Neural progenitor cell (in vitro differentiated cells): ENCODE measurements at regions not wholly inside any gene's neighbourhood (a gene's known extent, or its start where the extent isn't known, plus 50 kb on each side); places are given as distances from the start of the nearest gene placed in this dataset.

Experiments
- DNase-seq: peaks from one replicate; pipeline ENCODE4 v3.0.0-alpha.2; 2016; ENCODE audit warnings: low spot score
- H2AFZ ChIP-seq: fragments of 200-600 bp; sonication (generic); replicated peaks from 2 replicates; pipeline ENCODE4 v1.6.1; 2016; ENCODE audit warnings: antibody characterized with exemption
- H3F3A ChIP-seq: fragments of 200-600 bp; sonication (generic); 2 replicates; pipeline ENCODE4 v1.6.1; 2016; ENCODE audit warnings: antibody characterized with exemption, low read depth
- H3K27ac ChIP-seq: fragments of 200-600 bp; sonication (generic); 2 replicates; pipeline ENCODE4 v1.5.1; 2016; ENCODE audit warnings: mild to moderate bottlenecking
- H3K27me3 ChIP-seq: fragments of 200-600 bp; sonication (generic); 2 replicates; pipeline ENCODE4 v1.6.1; 2016; ENCODE audit warnings: mild to moderate bottlenecking, moderate library complexity
- H3K36me3 ChIP-seq: fragments of 200-600 bp; sonication (generic); 2 replicates; pipeline ENCODE4 v1.5.1; 2016
- H3K4me1 ChIP-seq: fragments of 200-600 bp; sonication (generic); 2 replicates; pipeline ENCODE4 v1.6.1; 2016; ENCODE audit warnings: mixed run types
- H3K4me2 ChIP-seq: fragments of 200-600 bp; sonication (generic); 2 replicates; pipeline ENCODE4 v1.6.1; 2016
- H3K4me3 ChIP-seq: fragments of 200-600 bp; sonication (generic); 2 replicates; pipeline ENCODE4 v1.5.1; 2016
- H3K79me2 ChIP-seq: fragments of 200-600 bp; sonication (generic); 2 replicates; pipeline ENCODE4 v1.6.1; 2016; ENCODE audit warnings: low read depth
- H3K9ac ChIP-seq: fragments of 200-600 bp; sonication (generic); 2 replicates; pipeline ENCODE4 v1.6.1; 2016
- H3K9me3 ChIP-seq: fragments of 200-600 bp; sonication (generic); 2 replicates; pipeline ENCODE4 v1.5.1; 2016; ENCODE audit warnings: low read depth
- H4K20me1 ChIP-seq: fragments of 200-600 bp; sonication (generic); 2 replicates; pipeline ENCODE4 v1.6.1; 2016; ENCODE audit warnings: low read depth
- H3K27ac Mint-ChIP-seq: 3 replicates; pipeline ENCODE4 v1.8.0; 2021; ENCODE audit warnings: mixed read lengths
- H3K27me3 Mint-ChIP-seq: 2 replicates; pipeline ENCODE4 v1.8.0; 2022; ENCODE audit warnings: low read depth, mild to moderate bottlenecking, inconsistent platforms, moderate library complexity, mixed read lengths; ENCODE audit not compliant: insufficient read depth
- H3K36me3 Mint-ChIP-seq: 3 replicates; pipeline ENCODE4 v1.8.0; 2021; ENCODE audit warnings: mixed read lengths
- H3K4me1 Mint-ChIP-seq: 3 replicates; pipeline ENCODE4 v1.8.0; 2021; ENCODE audit warnings: mixed read lengths
- H3K4me3 Mint-ChIP-seq: 3 replicates; pipeline ENCODE4 v1.8.0; 2021; ENCODE audit warnings: mild to moderate bottlenecking, moderate library complexity, mixed read lengths
- H3K9me3 Mint-ChIP-seq: 3 replicates; pipeline ENCODE4 v1.8.0; 2020; ENCODE audit warnings: mixed read lengths
- CTCF ChIP-seq: fragments of 200-600 bp; sonication (generic); IDR thresholded peaks from 2 replicates; pipeline ENCODE4 v1.5.1; 2017; ENCODE audit warnings: antibody characterized with exemption, mild to moderate bottlenecking
- EZH2 ChIP-seq: fragments of 200-600 bp; sonication (generic); IDR thresholded peaks from 2 replicates; pipeline ENCODE4 v1.6.1; 2017; ENCODE audit warnings: antibody characterized with exemption, mild to moderate bottlenecking, moderate library complexity
- EZH2phosphoT487 ChIP-seq: fragments of 200-600 bp; sonication (generic); IDR thresholded peaks from 2 replicates; pipeline ENCODE4 v1.6.1; 2017; ENCODE audit warnings: antibody characterized with exemption

GRCh38 chr14:101035466-101036225, 132.1 kb upstream of the RTL1 start:
- H3K9me3 ChIP-seq: no peaks in the 10 kb centered on the region
- H3K4me3 ChIP-seq: no peak overlapping the region
- peaks cover 7% of the 10 kb centered on the region for H3K27me3 Mint-ChIP-seq
- peaks cover 1% of the 10 kb centered on the region for H3K36me3 Mint-ChIP-seq
- no peaks in the 10 kb centered on the region for H4K20me1 ChIP-seq
- H3K9me3 Mint-ChIP-seq: peaks cover 16% of the 10 kb centered on the region
- no peaks in the 10 kb centered on the region for H3F3A ChIP-seq
- H3K27me3 ChIP-seq: no peaks in the 10 kb centered on the region
- H3K27ac ChIP-seq: no peak overlapping the region
- no peak overlapping the region for H3K4me3 Mint-ChIP-seq
- no peak overlapping the region for H3K9ac ChIP-seq
- DNase-seq: no peak
- no peak overlapping the region for H3K4me2 ChIP-seq
- H3K79me2 ChIP-seq: no peaks in the 10 kb centered on the region
- no peaks in the 10 kb centered on the region for H3K36me3 ChIP-seq
- no peaks in the 10 kb centered on the region for H3K4me1 Mint-ChIP-seq
- H3K4me1 ChIP-seq: no peaks in the 10 kb centered on the region
- H2AFZ ChIP-seq: no peak overlapping the region
- H3K27ac Mint-ChIP-seq: no peak overlapping the region
- TF ChIP-seq EZH2 (no peak), EZH2phosphoT487 (no peak), CTCF (no peak)

- no peaks in the 10 kb centered on the region for H3K27me3 ChIP-seq
- H3K79me2 ChIP-seq: no peaks in the 10 kb centered on the region
- no peaks in the 10 kb centered on the region for H4K20me1 ChIP-seq
- H3K36me3 Mint-ChIP-seq: peaks cover 1% of the 10 kb centered on the region
- peaks cover 18% of the 10 kb centered on the region for H3K9me3 Mint-ChIP-seq
- H3K4me3 Mint-ChIP-seq: no peak overlapping the region
- H3K9me3 ChIP-seq: no peaks in the 10 kb centered on the region
- H3K4me1 Mint-ChIP-seq: no peaks in the 10 kb centered on the region
- TF ChIP-seq CTCF (no peak), EZH2 (no peak), EZH2phosphoT487 (no peak)
- peaks cover 5% of the 10 kb centered on the region for H3K27me3 Mint-ChIP-seq
- H2AFZ ChIP-seq: no peak overlapping the region
- no peak overlapping the region for H3K27ac Mint-ChIP-seq
- no peak overlapping the region for H3K27ac ChIP-seq
- H3K4me3 ChIP-seq: no peak overlapping the region
- DNase-seq: no peak
- H3K4me2 ChIP-seq: no peak overlapping the region
- no peak overlapping the region for H3K9ac ChIP-seq
- no peaks in the 10 kb centered on the region for H3K36me3 ChIP-seq
- no peaks in the 10 kb centered on the region for H3F3A ChIP-seq
- H3K4me1 ChIP-seq: no peaks in the 10 kb centered on the region
These were observed 133.7 kb upstream of the RTL1 start for GRCh38 chr14:101037021-101037817.

GRCh38 chr14:101039031-101039754, 135.7 kb upstream of the RTL1 start:
- Histone ChIP-seq H3K4me2 (no peak overlapping the region), H3K27ac (no peak overlapping the region), H3K4me3 (no peak overlapping the region), H3K79me2 (no peaks in the 10 kb centered on the region), H2AFZ (no peak overlapping the region), H3K9me3 (no peaks in the 10 kb centered on the region), H4K20me1 (no peaks in the 10 kb centered on the region), H3K36me3 (no peaks in the 10 kb centered on the region), H3K9ac (no peak overlapping the region), H3F3A (no peaks in the 10 kb centered on the region), H3K27me3 (no peaks in the 10 kb centered on the region), H3K4me1 (no peaks in the 10 kb centered on the region)
- Mint-ChIP-seq H3K9me3 (peaks cover 18% of the 10 kb centered on the region), H3K36me3 (peaks cover 1% of the 10 kb centered on the region), H3K27ac (no peak overlapping the region), H3K4me3 (no peak overlapping the region), H3K4me1 (no peaks in the 10 kb centered on the region), H3K27me3 (peaks cover 5% of the 10 kb centered on the region)
- TF ChIP-seq CTCF: no peak
- DNase-seq: no peak
